PC-3 (cell line): ENCODE measurements at regions not wholly inside any gene's neighbourhood (a gene's known extent, or its start where the extent isn't known, plus 50 kb on each side); places are given as distances from the start of the nearest gene placed in this dataset.

Experiments used
- EZH2 ChIP-seq: fragments of 300-600 bp; sonication (generic); IDR thresholded peaks from one replicate; pipeline ENCODE4 v1.6.1; 2017; ENCODE audit warnings: antibody characterized with exemption, mild to moderate bottlenecking, low read length; ENCODE audit not compliant: unreplicated experiment
- EZH2phosphoT487 ChIP-seq: fragments of 300-600 bp; sonication (generic); IDR thresholded peaks from 2 replicates; pipeline ENCODE4 v1.6.1; 2018; ENCODE audit warnings: mild to moderate bottlenecking, antibody characterized with exemption, low read length, borderline replicate concordance
- TF ChIP-seq, protein P1 (sequence below): fragments of 300-600 bp; sonication (generic); conservative IDR thresholded peaks from 2 replicates; pipeline ENCODE4 v1.5.1; 2017; ENCODE audit warnings: antibody characterized with exemption, low read depth, mild to moderate bottlenecking, low read length

DNA sequence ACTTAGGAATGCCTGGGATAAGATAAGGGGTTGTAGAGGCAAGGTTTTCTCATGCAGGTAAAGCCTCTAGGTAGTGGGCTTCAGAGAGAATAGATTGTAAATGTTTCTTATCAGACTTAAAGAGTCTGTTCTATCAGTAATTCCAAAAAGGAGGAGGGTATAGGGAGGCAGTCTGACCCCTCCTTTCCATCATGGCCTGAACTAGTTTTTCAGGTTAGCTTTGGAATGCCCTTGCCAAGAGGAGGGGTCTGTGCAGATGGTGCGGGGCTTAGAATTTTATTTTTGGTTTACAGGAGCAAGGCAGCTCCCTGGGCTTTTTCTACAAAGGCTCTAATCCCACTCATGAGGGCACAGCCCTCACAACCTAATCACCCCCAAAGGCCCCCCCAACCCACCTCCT is 135.0 kb downstream of the B3GNT2 start:
- TF ChIP-seq, protein P1, sequence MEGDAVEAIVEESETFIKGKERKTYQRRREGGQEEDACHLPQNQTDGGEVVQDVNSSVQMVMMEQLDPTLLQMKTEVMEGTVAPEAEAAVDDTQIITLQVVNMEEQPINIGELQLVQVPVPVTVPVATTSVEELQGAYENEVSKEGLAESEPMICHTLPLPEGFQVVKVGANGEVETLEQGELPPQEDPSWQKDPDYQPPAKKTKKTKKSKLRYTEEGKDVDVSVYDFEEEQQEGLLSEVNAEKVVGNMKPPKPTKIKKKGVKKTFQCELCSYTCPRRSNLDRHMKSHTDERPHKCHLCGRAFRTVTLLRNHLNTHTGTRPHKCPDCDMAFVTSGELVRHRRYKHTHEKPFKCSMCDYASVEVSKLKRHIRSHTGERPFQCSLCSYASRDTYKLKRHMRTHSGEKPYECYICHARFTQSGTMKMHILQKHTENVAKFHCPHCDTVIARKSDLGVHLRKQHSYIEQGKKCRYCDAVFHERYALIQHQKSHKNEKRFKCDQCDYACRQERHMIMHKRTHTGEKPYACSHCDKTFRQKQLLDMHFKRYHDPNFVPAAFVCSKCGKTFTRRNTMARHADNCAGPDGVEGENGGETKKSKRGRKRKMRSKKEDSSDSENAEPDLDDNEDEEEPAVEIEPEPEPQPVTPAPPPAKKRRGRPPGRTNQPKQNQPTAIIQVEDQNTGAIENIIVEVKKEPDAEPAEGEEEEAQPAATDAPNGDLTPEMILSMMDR: no peak
- TF ChIP-seq EZH2phosphoT487 (no peak), EZH2 (no peak)
